ENCODE measurements at regions not wholly inside any gene's neighbourhood (a gene's known extent, or its start where the extent isn't known, plus 50 kb on each side); places are given as distances from the start of the nearest gene placed in this dataset.

DNA sequence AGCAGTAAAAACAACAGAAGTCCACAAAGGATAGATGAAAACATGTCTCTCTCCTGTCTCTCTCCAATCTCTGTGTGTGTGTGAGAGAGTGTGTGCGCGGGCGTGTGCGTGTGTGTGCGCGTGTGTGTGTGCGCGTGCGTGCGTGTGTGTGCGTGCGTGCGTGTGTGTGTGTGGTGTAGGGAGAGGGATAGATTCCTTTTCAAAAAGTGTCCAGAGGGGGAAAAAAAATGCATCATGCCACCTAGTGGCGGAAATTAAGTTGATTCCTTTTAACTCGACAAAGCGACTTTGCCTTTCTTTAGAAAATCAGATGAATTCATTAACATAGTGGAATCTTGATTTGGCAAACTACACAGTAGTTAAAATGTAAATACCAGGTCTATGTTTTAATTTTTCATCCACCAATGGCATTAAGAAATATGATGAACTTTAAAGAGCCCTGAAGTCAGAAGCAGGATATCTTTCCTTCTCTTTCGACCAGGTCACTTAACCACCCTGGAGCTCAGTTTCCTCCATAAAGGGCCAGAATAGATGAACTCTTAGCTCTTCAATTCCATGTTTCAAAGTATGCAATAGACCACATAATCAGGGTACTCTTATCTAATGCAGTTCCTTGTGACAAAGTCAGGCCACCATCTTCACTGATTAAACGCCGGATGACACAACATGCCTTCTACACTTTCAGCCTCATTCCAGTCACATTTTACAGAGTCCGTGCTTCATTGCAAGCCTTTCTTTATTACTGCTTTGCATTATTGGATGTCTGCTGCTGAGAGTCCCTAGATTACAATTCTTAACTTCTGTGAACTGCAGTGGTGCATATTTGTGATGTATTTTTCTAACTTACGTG, 162.8 kb downstream of the FBXO8 start:
- peak; percentile 18 for DNase-seq

DNA sequence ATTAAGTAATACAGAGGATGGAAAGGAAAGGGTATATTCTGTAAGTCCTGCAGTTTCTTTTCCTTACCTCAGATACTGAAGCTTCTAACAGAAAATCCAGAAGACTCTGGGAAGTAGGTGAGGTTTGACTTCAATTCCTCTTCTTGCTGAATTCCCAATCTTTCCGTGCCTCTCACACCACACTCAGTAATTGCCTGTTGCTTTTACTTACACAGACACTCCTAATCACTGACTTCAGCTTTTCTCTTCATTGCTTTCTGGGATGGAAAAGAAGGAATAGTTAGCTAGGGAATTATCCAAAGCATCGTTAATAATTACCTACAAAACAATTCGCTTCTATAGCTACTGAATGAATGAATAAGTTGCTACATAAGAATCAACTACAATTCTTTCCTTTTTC, 163.6 kb downstream of the FBXO8 start:
- no peak for DNase-seq

DNA sequence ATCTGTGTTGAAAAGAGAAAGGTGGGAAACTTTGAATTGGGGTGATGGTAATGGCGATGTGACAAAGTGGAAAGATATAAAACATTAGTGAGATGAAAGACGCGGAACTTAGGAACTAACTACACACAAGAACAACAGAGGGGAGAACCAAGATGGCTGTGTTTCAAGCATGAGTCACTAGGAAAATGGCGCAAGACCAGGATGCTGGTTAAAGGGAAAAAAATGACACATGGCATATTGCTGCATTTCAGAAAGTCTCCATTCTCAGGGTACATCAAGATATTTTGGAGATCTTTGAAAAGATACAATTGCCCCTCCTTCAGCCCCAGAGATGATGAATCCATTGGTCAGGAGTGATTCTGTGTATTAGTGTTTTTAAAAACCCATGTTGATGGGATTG, 164.4 kb downstream of the FBXO8 start:
- no peak for DNase-seq

DNA sequence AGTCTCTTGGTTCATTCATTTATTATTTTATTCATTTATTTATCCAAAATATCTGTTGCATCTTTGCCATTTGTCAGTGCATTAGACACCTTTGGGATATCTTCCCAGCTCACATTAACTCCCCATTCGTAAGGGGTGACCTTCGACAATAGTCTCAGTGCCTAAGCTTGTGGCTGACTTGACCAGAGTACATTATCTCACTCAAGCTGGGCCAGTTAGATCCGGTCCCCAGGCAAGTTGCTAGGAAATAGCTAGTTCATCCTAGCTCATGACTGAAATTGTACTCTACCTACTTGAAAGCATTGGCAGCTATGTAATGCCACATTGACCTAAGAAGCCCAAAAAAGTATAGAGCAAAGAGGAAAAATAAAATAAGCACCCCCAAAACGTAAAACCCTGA, 165.3 kb downstream of the FBXO8 start:
- no peak for DNase-seq

DNA sequence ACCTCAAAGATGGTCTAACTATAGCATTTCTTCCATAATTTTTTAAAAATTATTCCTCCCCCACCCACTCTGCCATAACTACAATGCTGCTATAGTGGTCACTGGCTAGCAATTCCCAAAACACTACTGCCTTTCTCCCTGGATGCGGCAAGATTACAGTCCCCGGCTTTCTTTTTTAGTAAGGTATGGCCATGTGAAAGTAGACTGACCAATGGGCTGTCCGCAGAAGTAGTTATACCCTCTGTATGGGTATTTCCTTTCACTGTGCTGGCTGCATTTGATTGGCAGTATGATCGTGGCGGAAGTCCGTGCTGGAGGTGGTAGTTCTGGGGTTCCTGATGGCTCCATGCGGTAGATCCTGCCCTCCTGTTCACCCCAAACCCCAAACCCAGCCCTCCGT, 166.0 kb downstream of the FBXO8 start:
- DNase-seq = no peak

DNA sequence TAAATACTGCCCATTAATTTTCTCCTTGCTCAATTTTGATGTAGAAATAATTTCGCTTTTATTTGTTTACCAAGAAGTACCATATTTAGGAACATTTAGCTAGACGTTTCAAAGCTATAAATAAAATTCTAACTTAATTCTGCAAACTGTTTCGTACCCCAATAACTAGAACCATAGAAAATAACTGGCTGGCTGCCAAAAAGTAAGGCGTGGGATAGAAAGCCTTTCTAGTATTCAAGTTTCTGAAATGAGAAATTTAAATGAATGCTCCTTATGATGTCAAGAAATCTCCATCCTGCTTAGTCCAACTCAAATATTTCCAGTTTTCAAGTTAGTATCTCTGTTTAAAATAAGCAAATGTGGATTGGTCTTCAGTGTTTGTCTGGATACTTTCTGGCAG, 167.4 kb downstream of the FBXO8 start:
- DNase-seq = no peak

DNA sequence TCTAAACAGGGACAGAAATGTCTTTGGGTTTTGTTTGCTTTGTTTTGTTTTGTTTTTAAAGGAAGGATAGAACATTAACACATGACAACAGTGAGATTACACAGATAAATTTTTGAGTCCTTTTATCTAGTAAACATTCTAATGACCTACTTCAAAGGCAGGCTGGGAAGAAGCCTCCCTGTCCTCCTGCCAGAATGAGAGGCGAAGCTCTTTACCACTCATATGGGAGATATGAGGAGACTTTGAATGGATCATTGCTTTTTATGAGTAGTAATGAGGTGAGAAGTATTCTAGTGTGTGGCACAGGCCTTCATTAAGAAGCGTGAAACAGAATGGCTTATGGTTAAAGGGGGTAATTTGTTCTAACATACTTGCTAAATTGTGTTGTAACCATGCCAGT, 172.0 kb downstream of the FBXO8 start:
- DNase-seq = no peak

DNA sequence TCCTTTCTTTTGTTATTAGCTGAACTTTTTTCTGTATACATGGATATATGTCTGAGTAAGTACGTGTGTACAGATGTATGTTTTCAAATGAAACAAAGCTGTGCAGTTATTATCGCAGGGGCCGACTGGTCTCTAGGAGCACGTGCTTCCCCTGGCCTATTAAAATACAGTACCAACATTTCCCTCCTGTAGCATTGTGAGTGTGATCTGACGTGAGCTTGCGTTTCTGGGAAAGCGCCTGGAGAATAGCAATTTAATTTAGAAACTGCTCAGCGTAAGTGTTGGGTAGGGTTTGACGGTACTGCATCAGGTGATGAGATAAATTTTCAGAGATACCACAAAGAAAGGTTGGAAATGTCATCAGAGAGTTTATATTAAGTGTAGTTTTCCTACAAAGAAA, 173.3 kb downstream of the FBXO8 start:
- DNase-seq = no peak

DNA sequence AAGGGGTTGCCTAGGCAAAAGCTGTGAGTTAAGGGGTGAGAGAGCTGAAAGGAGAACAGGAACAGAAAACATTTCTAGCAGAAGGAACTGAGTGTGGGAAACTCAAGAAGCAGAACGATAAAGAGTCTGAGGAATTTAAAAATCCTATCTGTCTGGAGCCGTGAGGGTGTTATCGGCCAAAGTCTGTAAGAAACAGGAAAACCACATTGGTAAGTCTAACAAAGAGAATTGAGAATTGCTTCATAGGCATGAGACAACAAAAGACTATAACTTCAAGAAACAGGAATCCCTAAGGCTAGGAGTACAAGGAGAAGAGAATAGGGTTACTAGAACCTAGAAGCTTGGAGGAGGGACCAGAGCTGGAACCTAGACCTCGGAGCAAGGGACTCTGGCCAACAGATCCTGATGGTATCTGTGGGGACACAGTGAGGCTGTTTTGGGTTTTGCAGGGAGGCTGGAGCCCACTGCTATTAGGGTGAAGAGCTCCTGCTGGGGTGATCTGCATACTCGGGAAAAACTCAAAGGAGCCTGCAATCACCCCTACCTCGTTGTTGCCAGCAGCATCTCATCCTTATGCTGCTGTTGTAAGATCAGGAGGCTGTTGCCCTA, 175.6 kb downstream of the FBXO8 start:
- DNase-seq = no peak

DNA sequence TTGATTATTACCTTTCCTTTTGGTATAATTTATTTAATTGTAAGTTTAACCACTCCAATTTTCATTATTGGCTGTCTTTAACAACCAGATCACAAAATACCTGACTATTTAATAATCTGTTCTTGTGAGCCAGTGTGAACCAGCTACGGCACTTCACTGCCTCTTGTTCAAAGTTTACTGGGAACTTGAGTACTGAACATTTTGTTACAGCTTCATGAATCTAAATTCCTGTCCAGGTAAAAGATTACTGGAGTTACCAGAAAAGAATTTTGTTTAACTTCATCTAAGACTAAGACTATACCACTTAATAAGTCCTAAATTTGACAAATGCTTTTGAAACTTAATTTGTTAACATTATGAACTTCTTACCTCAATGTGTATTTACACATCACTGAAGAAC, 178.3 kb downstream of the FBXO8 start:
- no peak for DNase-seq

DNA sequence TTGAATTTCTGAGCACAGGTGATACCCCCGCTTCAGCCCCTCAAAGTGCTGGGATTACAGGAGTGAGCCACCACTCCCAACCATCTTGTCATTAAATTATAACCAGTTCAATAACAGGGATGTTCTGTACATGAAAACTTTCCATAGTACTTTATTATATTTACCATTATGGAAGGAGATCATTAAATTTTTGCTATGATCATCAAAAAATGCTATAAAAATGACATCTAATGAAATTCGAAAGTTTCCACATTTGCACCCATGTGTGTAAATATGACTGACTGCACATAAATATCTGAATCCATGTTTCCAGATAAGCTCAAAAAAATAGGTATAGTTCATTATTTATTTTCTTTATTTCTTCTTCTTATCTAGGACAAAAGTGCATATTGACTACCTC, 182.6 kb downstream of the FBXO8 start:
- DNase-seq = no peak

DNA sequence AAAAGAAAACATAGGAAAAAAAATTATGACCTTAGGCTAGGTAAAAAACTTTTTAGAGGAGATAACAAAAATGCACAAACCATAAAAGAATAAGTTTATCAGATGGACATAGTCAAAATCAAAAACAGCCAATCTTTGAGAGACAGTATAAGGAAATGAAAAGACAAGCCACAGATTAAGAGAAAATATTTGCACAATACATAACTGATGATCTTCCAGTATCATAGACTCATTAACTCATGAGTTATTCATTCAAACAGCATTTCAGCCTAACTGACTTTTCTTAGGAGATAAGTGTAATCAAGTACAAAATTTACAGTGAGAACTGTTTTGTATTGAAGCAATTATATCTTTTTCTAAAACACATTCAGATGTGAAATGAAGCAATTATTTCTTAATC, 183.8 kb downstream of the FBXO8 start:
- DNase-seq = no peak

DNA sequence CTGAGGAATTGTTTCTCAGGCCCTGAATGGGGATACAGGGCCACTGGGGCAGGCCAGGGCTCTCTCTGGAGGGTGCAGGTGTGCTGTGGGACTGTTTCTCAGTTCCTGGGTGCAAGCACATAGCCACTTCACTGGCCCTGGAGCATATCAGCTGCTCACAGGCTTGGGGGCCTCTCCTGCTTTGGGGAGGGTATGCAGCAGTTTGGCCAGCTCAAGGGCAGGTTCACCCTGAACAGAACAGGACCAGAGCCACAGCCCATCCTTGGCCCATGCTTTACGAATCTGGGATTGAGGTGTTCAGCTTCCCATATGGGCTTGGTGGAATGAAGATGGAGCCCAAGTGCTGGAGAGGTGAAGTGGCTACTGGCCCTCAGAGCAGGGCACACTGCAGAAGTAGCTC, 186.5 kb downstream of the FBXO8 start:
- no peak for DNase-seq

DNA sequence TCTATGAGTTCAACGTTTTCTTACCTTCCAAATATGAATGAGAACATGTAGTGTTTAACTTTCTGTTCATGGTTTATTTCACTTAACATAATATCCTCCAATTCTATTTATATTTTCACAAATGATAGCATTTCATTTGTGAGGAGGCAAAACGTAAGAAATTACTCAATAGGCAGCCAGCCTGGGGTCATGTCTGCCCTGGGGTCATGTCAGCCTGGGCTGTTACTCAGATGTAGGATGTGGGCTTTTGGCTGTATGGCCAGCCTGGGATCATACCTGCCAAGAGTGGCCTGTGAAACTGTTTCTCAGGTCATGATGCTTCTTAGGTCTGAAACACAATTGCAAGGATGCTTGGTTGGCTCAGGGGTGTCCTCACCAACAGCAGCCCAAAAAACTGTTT, 187.0 kb downstream of the FBXO8 start:
- DNase-seq = no peak

DNA sequence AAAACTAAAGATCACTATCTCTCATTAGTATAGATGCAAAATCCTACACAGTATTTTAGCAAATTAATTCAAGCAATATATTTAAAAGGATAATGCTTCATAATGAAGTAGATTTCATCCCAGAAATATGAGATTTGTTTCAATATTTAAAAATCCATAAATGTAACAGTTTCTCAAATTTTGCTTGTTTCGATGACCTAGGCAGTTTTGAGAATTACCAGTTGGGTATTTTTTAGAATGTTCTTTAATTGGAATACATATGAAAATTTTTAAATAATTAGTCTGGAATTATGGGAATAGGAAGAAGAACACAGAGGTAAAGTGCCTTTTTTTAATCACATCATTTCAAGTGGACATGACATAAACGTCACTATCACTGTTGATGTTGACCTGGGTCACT, 192.3 kb downstream of the FBXO8 start:
- no peak for DNase-seq

DNA sequence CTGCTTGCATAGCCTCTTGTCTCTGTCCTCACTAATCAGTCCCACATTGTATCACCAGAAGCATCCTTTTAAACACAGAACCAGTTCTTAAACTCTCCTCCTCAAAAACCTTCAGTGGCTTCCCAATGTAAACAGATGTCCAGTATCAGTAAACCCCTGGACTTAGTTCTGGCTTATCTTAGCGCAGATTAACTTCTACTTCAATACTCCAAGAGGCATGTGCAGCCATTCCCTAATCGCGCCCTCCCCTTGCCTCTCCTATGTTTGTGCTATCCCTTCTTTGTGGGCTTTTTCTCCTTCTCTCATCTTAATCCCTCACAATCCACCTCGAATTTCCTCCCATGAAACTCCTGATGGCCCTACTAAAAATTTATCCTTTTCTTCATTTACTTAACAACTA, 193.8 kb downstream of the FBXO8 start:
- no peak for DNase-seq

DNA sequence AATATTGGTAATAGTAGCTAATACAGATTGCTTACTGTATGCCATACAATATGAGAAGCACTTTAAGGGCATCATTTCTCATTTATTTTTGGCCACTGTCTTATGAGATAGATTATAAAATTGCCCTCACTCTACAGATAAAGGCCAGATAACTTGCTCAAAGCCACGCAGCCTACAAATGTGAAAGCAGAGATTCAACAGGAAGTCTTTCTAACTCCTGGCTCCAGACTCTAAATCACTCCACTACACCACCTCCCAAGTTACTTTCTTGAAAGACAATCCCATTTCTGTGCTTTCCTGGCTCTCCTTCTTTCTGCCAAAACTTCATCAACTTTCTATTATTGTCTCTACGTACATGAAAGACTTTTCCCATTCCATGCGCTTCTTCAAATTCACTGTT, 194.7 kb downstream of the FBXO8 start:
- DNase-seq = no peak

DNA sequence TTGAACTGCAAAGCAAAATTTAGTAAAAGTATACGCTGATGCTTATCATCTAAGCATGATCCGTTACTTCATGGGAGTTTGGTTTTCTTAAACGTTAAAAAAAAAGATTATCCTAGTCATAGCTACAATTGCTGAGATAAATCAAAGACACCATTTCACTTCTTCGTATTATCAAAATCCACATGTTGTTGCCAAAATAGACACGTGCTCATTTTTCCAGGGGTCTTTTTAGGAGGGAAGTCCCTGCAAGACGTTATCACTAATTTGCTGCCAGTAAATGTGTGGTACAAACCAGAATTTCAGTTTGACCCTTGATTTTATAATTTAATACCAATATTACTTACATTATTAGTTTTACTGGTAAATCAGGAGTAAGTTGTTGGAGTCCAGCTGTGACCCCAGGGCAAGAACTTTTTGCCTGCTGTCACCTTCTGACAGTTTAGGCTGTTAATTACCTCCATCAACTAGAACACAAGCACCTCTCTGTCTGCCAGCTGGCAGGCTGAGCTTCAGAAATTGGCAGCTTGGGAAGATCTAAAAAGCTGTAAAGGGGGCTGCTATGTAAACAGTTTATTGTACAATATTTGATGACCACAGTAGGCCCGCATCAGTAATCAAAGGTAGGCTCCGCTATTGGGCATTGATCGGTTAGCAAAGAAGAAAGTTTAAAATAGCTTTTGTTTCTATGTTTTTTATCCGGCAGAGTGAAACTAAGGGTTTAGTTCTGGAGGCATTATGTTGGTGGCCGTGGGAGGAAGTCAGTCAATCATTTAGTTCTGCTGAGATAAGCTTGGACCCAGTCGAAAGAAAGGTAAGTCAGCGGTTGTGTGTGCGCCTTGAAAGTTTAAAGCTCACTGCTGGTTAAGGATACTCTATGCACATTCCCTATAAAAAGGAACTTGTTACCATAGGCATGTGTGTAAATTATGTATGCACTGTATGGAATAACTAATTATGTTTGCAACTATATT, 196.4 kb downstream of the FBXO8 start:
- no peak for DNase-seq

DNA sequence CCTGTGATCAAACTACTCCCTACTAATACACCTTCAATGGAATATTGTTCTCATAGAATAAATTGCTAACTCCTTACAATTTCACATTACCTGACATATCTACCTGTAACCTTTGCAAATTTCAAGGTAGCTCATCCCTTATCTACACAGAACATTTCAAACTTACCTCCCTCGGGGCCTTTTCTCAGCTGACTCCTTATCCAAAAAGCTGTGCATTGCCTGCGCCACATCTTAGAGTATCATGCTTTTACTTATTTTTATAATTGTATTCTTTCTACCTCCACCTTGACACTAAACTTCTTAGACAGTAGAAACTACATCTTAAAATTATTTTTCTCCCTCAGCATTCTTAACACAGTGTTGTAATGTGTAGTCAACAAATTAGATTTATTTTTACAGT, 198.5 kb downstream of the FBXO8 start:
- DNase-seq = no peak

DNA sequence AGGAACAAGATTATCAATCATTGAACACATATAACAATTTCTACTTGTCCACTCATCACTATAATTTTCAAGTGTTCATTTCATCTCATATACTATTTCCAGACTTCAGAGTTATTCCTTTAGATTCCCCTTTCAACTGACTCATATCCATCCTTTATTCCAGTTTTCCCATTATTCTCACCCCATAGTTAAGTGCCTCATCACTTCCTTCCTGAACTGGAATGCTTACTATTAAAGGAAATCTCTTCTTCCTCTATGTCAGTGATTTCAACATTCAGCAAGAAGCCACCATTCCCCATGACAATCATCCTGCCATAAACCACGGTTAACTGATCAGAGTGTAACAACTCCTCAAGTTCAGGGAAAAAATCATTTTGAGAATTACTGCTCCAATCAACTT, 198.9 kb downstream of the FBXO8 start:
- no peak for DNase-seq

DNA sequence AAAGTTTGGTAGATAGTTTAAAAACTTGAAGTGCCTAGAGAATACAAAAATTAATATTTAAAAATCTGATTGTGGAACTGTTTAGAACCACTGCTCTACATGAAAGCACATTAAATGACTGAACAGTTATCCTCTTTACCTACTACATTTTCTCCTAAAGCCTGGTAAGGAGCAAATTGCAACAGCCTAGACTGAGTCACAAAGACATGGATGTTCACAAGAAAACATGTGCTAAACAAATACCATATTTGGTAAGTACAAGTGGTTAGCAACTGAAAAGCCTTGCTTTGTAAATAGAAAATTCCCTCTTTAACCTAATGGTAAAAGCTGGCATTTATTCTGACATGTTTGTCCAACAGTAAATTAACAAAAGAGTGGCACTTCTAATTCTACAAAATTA, 203.1 kb downstream of the FBXO8 start:
- DNase-seq = no peak

DNA sequence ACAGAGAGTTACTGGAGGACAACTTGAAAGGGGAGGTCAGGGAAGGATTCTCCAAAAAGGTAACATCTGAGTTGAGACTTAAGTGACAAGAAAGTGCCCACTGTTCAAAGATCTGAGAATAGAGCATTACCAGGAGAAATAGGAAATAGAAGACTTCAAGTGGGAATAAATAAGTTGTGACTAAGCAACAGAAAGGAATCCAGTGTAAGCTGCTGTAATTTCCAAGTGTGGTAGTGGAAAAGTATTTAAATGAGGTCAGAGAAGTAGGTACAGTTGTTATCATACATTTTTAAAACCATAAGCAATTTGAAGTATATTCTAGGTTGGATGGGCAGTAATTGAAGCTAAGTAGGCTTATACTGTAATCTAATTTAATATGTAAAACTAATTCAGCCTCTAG, 211.9 kb downstream of the FBXO8 start:
- no peak for DNase-seq

DNA sequence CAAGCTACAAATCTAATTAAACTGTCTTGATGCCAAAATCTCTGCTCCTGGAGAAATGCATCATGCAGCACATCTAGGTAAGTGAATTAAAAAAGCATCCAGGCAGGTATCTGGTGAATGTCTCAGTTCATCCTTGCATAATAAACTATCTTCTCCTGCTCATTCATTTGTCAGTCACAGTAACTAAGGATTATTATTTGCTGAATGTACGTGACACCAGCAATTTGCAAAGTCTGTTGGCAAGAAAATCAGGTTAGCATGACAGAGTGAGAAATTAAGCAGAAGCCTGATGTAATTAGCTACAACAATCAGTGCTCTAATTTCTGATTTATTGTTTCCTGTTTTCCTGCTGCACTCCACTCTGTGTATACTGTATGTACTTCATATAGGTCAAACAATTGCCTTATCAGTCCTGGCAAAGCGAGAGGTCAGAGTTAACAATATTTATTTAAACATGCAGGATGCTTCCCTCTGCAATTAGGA, 213.6 kb downstream of the FBXO8 start:
- DNase-seq = no peak

Data from CD4-positive, alpha-beta T cell treated with Interleukin-17A for 4 hours (primary cell).